Gastroesophageal sphincter (tissue), 4 donors: ENCODE measurements at regions not wholly inside any gene's neighbourhood (a gene's known extent, or its start where the extent isn't known, plus 50 kb on each side); places are given as distances from the start of the nearest gene placed in this dataset.

Experiments used
- ATAC-seq: fragments of 150-250 bp; one replicate; pipeline ENCODE4 v1.9.1; 2016; ENCODE audit warnings: mild to moderate bottlenecking, moderate library complexity
- H3K27ac ChIP-seq, 4 donors: fragments of 200-600 bp; sonication (generic) in 3 of 4; 1 replicate in 3 of 4; 2 replicates in 1 of 4; pipeline ENCODE4 v1.5.1; 2016 to 2019
- H3K27me3 ChIP-seq: fragments of 200-600 bp; sonication (generic); one replicate; pipeline ENCODE4 v1.5.1; 2019
- H3K36me3 ChIP-seq, 2 donors: fragments of 200-600 bp; sonication (generic); one replicate each; pipeline ENCODE4 v1.5.1; 2019; ENCODE audit warnings: control low read depth in 1 of 2
- H3K4me1 ChIP-seq, 3 donors: fragments of 200-600 bp; sonication (generic); 1 replicate in 2 of 3; 2 replicates in 1 of 3; pipeline ENCODE4 v1.5.1; 2016 to 2019; ENCODE audit warnings: control low read depth in 2 of 3
- H3K4me3 ChIP-seq, 2 donors: fragments of 200-600 bp; sonication (generic); one replicate each; pipeline ENCODE4 v1.5.1; 2019; ENCODE audit warnings: mild to moderate bottlenecking in 1 of 2, moderate library complexity in 1 of 2
- H3K9me3 ChIP-seq, 3 donors: fragments of 200-600 bp; sonication (generic); one replicate each; pipeline ENCODE4 v1.5.1; 2017 to 2019; ENCODE audit warnings: control low read depth in 2 of 3
- EP300 ChIP-seq: sonication (generic); formaldehyde crosslinking; IDR thresholded peaks from one replicate; pipeline ENCODE4 v1.6.1; 2017; ENCODE audit warnings: antibody characterized with exemption, mild to moderate bottlenecking
- POLR2A ChIP-seq, 2 donors: fragments of 450-650 bp; IDR thresholded peaks; one replicate each; pipeline ENCODE4 v1.6.1; 2017; ENCODE audit warnings: antibody characterized with exemption in 2 of 2, mild to moderate bottlenecking in 2 of 2, moderate library complexity in 1 of 2
- POLR2AphosphoS5 ChIP-seq: sonication (generic); formaldehyde crosslinking; IDR thresholded peaks from one replicate; pipeline ENCODE4 v1.6.1; 2017; ENCODE audit warnings: antibody characterized with exemption
- WGBS, 2 donors: methylation state at CpG; one replicate each; pipeline ENCODE4 v1.1.5; 2018; ENCODE audit warnings: low coverage in 1 of 2; 5-methylcytosine and 5-hydroxymethylcytosine counted together
- TF ChIP-seq, protein P1 (sequence below), 4 experiments: fragments of 200-600 bp in 2 of 4; fragments of 450-650 bp in 2 of 4; sonication (generic) in 1 of 4; IDR thresholded peaks; one replicate each; pipeline ENCODE4 v1.5.1; 2017 to 2019; ENCODE audit warnings: antibody characterized with exemption in 4 of 4, mild to moderate bottlenecking in 2 of 4, moderate library complexity in 2 of 4

GRCh38 chr5:158074992-158075769 lies 216.2 kb upstream of the CLINT1 start:
- Histone ChIP-seq H3K36me3 (no peaks in the 10 kb centered on the region), H3K27me3 (no peaks in the 10 kb centered on the region), H3K27ac (peak overlapping the region in 3 of 4 donors; percentile 15 to 56 (median 38)), H3K4me3 (peak overlapping the region; percentile 33 to 35), H3K9me3 (no peaks in the 10 kb centered on the region), H3K4me1 (peaks cover 0 to 7% (median 0%) of the 10 kb centered on the region in 3 donors)
- ATAC-seq, result peak; percentile 79
- TF ChIP-seq POLR2A (IDR thresholded peaks at IDR 0.05), result no peak
- TF ChIP-seq, protein P1, sequence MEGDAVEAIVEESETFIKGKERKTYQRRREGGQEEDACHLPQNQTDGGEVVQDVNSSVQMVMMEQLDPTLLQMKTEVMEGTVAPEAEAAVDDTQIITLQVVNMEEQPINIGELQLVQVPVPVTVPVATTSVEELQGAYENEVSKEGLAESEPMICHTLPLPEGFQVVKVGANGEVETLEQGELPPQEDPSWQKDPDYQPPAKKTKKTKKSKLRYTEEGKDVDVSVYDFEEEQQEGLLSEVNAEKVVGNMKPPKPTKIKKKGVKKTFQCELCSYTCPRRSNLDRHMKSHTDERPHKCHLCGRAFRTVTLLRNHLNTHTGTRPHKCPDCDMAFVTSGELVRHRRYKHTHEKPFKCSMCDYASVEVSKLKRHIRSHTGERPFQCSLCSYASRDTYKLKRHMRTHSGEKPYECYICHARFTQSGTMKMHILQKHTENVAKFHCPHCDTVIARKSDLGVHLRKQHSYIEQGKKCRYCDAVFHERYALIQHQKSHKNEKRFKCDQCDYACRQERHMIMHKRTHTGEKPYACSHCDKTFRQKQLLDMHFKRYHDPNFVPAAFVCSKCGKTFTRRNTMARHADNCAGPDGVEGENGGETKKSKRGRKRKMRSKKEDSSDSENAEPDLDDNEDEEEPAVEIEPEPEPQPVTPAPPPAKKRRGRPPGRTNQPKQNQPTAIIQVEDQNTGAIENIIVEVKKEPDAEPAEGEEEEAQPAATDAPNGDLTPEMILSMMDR (IDR thresholded peaks at IDR 0.05), result peak; percentile 66 to 84 (median 69)
- TF ChIP-seq EP300, result no peak
- 5 to 9% methylated on average over 12 of the region's 12 CpGs for WGBS, 2 donors

- Histone ChIP-seq H3K4me1 (peaks cover 0 to 7% (median 0%) of the 10 kb centered on the region in 3 donors), H3K4me3 (no peak overlapping the region), H3K27me3 (no peaks in the 10 kb centered on the region), H3K9me3 (no peaks in the 10 kb centered on the region), H3K27ac (no peak overlapping the region), H3K36me3 (no peaks in the 10 kb centered on the region)
- WGBS, 2 donors, result 85 to 93% methylated on average over 2 of the region's 2 CpGs
- TF ChIP-seq POLR2A (IDR thresholded peaks at IDR 0.05), result no peak
- TF ChIP-seq, protein P1 (IDR thresholded peaks at IDR 0.05), result no peak
- ATAC-seq, result no peak
Observed at GRCh38 chr5:158074597-158074991, 215.6 kb upstream of the CLINT1 start.

- TF ChIP-seq EP300 (no peak), POLR2AphosphoS5 (no peak)
- Histone ChIP-seq H3K36me3 (no peaks in the 10 kb centered on the region), H3K4me1 (peaks cover 0 to 6% (median 0%) of the 10 kb centered on the region in 3 donors), H3K4me3 (no peak overlapping the region), H3K27me3 (no peaks in the 10 kb centered on the region), H3K9me3 (no peaks in the 10 kb centered on the region), H3K27ac (no peak overlapping the region)
- 60% methylated on average over 1 of the region's 1 CpG; no CpG with 5 or more reads in 1 of the 2 donors for whole genome bisulfite sequencing, 2 donors
- ATAC-seq, result no peak
Observed at GRCh38 chr5:158070859-158071258, 211.9 kb upstream of the CLINT1 start.

DNA sequence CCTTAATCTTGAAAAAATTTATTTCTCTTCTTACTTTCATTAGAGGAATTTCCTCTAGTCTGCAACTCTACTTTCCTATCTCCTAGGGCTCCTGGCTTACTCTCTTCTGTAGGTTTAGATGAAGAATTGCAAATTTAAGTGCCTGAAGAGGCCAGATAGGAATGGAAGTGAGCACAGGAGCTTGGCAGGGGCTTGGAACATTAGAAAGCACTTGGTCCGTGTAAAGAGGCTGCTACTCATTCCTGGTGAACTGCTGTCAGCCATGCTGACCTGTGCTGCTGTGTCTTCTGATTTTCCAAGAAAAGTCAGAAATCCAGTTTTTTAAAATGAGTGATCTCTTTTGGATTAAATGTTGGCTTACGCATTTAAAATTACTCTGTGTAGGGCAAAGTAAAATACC lies 210.9 kb upstream of the CLINT1 start:
- no peak overlapping the region for H3K4me3 ChIP-seq
- no peaks in the 10 kb centered on the region for H3K9me3 ChIP-seq
- TF ChIP-seq POLR2AphosphoS5, result no peak
- no peak for TF ChIP-seq EP300
- TF ChIP-seq, protein P1 (IDR thresholded peaks at IDR 0.05), result no peak
- TF ChIP-seq POLR2A (IDR thresholded peaks at IDR 0.05), result no peak
- H3K27me3 ChIP-seq, result no peaks in the 10 kb centered on the region
- WGBS, 2 donors, result 70 to 100% methylated on average over 1 to 2 of the region's 2 CpGs
- no peak overlapping the region for H3K27ac ChIP-seq
- ATAC-seq, result no peak
- H3K36me3 ChIP-seq, result no peaks in the 10 kb centered on the region
- peaks cover 0 to under 1% (median under 1%) of the 10 kb centered on the region in 3 donors for H3K4me1 ChIP-seq

GRCh38 chr5:158068964-158069363 lies 210.0 kb upstream of the CLINT1 start:
- no peak overlapping the region for H3K27ac ChIP-seq
- TF ChIP-seq, protein P1 (IDR thresholded peaks at IDR 0.05), result no peak
- TF ChIP-seq POLR2AphosphoS5, result no peak
- no peak for TF ChIP-seq POLR2A (IDR thresholded peaks at IDR 0.05)
- TF ChIP-seq EP300, result no peak
- H3K4me3 ChIP-seq, result no peak overlapping the region
- H3K4me1 ChIP-seq, result peaks cover 0 to 7% (median 4%) of the 10 kb centered on the region in 3 donors
- H3K9me3 ChIP-seq, result no peaks in the 10 kb centered on the region
- no peaks in the 10 kb centered on the region for H3K36me3 ChIP-seq
- 78 to 89% methylated on average over 2 to 4 of the region's 4 CpGs for WGBS, 2 donors
- H3K27me3 ChIP-seq, result no peaks in the 10 kb centered on the region
- no peak for ATAC-seq
